SIG-M5 (cell line): ENCODE measurements at regions not wholly inside any gene's neighbourhood (a gene's known extent, or its start where the extent isn't known, plus 50 kb on each side); places are given as distances from the start of the nearest gene placed in this dataset.

Experiments used
- DNase-seq: peaks from one replicate; lab custom pipeline; 2025; lab: John Stamatoyannopoulos, UW

GRCh38 chr7:27299861-27300260, 57.3 kb downstream of the EVX1 start:
- DNase-seq, result no peak

DNA sequence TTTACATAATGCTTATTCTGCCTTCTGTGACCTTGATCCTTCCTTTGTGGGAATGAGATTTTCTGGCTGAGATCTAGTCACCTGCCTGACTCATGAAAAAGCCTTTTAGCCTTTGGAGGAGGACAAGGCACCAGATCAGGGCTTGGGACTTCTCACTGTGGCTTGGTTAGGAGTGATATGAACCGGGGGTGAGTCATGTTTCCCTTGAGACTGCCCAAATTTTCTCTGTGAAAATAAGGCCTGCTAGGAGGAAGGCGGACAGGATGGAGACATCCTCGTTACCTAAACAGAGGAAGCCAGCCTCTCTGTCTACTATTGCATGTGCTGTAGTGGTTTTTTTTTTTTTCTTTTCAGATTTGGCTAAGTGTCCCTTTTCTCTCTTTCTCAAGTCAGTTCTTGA, 57.8 kb downstream of the EVX1 start:
- DNase-seq, result no peak

DNA sequence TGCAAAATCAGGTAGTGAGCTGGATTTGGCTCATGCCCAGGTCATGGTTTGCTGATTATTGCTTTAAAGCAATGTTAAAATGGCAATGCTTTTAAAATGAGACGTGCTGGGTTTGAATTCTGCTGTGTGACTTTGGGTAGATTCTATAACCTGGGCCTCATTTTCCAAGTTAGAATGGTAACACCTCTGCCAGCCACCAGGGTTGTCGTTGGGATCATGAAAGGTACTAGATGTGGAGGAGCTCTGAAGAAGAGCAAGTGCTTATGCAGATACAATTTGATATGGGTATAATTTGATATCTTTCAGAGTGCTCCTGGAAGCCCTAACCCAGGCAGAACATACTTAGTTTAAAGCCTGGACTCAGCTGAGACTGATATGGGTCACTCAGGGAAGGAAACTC, 60.0 kb downstream of the EVX1 start:
- DNase-seq, result no peak

DNA sequence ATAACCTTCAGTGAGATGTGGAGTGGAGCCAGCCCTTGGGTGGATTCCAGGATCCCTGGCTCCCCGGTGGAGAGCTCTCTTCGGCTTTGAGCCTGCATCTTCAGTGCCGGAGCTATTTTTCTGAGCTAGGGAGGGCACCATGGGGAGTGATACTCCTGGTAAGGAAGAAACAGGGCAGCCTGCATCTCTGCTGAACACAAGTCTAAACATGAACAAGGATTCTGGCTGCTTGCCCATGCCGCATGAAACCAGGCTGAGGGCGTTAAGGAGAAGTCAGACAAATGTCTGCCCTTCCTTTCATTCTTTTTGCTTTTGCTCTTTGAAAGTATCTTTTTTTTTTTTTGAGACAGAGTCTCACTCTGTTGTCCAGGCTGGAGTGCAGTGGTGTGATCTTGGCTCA, 60.4 kb downstream of the EVX1 start:
- DNase-seq, result no peak

- DNase-seq, result no peak
Observed at GRCh38 chr7:27305854-27306253, 63.3 kb downstream of the EVX1 start.

DNA sequence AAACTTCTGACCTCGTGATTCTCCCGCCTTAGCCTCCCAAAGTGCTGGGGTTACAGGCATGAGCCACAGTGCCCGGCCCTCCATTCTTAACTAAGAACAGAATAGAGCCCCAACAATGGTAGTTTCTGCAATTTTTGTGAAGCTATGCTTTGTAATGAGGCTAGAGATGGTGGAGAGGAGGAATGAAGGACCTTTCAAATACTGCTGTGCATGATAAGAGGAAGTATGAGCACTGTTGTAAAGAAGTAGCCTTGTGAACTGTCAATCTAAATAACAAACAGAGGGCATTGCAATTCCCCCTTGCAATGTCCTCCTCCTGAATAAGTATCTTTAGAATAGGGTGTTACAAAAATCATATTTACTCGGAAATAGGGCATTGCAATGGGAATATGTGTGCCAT, 70.2 kb downstream of the EVX1 start:
- no peak for DNase-seq

DNA sequence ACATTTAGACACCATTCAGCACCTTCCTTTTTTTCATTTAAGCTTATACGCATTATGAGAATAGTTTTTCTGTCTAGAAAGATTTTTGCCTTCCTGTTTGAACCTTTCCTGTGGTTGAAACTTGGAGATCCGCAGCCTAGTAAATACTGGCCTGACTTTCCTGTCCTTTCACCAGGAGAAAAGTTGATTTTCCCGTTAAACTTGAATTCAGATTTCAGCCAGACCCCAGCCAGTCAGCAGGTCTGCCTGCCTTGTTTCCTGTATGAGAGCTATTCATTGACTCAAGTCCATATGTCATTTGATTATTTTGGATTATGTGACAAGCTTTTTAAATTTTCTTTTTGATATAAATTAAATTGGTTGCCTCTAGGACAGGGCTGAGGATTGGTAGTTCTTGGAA, 71.5 kb downstream of the EVX1 start:
- no peak for DNase-seq

- DNase-seq, result no peak
Observed at GRCh38 chr7:27315066-27315465, 72.5 kb downstream of the EVX1 start.

- no peak for DNase-seq
Observed at GRCh38 chr7:27316311-27316710, 73.7 kb downstream of the EVX1 start.

DNA sequence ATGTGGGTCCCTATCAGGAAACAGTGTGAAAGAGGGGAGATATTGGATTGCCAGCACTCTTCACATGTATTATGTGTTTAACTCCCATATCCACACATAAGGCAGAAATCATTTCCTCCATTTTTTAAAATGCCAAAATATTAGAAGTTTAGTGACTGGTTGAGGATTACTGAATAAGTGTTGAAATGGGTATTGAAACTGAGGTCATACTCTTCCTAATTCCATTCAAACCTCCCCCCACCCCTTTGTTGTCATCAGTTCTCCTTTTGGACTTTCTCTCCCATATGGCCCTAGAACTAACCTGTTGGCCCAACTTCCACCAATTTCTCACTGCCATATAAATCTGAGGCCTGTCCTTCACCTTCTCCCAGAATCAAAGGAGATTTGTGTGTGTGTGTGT, 81.6 kb downstream of the EVX1 start:
- DNase-seq, result no peak

- no peak for DNase-seq
Observed at GRCh38 chr7:27329909-27330308, 87.3 kb downstream of the EVX1 start.

GRCh38 chr7:27339478-27339877, 96.9 kb downstream of the EVX1 start:
- peak; percentile 72 for DNase-seq

DNA sequence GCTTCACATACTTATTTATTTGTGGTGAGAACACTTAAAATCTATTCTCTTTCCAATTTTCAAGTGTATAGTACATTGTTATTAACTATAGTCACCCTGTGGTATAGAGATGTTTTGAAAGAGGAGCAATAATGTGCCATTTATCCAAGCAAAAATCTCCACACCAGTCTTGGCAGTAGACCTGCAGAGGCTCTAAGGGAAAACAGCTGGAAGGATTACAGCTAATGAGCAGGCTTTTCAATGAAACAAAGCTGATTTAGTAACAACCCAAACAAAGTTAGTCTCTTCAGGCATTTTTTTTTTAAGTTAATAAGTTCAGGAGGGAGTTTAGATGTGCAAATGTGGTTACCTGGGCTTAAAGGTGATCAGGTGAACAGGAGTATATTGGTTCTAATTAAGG, 101.9 kb downstream of the EVX1 start:
- DNase-seq, result no peak

- no peak for DNase-seq
Observed at GRCh38 chr7:27345164-27345887, 102.7 kb downstream of the EVX1 start.

DNA sequence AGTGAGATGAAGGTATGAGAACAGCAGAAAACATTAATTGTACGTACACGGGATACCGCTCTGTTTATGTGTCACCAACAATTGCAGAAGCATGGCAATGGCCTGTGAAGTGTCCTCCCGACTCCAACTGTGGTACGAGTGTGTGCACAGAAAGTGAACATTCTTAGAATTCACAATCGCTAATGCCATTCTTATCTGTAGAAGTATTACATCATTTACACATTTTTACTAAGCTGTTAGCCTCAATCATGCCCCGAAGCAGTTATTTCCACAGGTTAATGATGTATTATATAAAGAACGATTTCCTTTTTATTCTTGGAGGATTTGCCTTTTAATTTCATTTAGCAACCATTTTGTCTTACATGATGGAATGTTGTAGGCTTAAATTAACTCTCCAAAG, 103.4 kb downstream of the EVX1 start:
- DNase-seq, result no peak

DNA sequence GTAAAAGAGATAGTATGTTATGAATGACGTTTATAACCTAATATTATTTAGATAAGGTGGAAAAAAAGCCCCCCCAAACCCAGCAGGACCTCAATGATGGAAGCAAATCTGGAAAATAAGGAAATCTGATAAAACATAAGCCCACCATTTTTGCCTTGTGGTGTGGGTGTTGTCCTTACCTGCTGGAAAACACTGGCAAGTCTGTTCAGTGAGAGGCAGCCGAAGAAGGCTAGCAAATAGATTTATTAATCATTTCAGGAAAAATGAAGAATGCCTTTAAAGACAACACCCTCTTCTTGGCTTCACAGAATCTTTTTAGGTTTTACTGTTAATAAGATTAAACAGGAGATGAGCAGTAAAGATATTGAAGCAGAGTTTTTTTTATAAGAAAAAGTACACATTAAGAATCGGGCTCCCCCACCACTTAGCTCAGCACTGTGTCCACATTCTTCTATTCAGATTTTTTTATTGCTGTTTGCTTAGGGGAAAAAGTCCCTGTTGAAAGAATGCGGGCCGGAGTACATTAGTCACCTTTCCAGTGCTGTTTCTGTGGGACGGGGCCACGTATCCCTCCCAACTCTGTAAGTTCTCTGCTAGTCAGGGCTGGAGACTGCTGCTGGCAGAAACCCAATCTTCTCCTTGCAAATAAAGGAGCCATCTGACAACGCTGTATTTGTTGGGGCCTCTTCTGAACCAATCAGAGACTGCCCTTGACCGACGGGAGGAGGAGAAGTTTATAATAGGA, 104.1 kb downstream of the EVX1 start:
- DNase-seq, result no peak

DNA sequence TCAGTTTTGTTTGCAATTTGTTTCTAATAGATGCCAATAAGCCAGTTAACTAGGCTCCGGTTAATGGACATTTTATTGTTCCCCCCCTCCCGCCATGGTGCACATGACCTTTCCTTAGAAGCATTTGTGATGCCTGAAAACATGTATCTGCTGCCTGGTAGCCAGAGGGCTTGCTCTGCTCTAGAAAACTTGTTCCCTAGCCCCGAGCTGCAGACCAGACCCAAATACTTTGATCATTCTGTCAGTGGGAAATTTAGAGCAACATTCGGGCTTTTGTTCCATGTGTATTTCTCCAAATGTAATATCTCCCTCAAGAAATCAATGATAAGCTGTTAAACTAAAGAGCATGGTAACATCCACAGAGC, 104.7 kb downstream of the EVX1 start:
- no peak for DNase-seq

- no peak for DNase-seq
Observed at GRCh38 chr7:27349621-27350020, 107.0 kb downstream of the EVX1 start.

DNA sequence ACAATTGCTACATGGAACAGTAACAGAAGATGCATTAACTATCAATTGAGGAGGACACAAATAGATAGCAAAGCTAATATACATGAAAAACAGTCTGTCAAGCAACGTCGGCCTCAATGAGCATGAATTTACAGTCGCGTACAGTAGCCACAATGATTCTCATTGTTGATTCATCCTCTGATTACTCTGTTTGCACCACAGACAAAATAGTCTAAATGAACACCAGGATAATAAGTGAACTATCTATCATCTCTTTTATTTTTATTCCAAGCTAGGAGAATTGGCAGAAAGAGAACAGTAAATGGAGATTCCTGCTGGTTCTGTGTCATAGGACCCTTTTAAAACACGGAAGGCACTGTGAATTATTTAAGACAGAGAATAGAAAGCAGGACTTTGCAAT, 108.5 kb downstream of the EVX1 start:
- DNase-seq, result no peak

GRCh38 chr7:27351786-27352185, 109.2 kb downstream of the EVX1 start:
- no peak for DNase-seq

DNA sequence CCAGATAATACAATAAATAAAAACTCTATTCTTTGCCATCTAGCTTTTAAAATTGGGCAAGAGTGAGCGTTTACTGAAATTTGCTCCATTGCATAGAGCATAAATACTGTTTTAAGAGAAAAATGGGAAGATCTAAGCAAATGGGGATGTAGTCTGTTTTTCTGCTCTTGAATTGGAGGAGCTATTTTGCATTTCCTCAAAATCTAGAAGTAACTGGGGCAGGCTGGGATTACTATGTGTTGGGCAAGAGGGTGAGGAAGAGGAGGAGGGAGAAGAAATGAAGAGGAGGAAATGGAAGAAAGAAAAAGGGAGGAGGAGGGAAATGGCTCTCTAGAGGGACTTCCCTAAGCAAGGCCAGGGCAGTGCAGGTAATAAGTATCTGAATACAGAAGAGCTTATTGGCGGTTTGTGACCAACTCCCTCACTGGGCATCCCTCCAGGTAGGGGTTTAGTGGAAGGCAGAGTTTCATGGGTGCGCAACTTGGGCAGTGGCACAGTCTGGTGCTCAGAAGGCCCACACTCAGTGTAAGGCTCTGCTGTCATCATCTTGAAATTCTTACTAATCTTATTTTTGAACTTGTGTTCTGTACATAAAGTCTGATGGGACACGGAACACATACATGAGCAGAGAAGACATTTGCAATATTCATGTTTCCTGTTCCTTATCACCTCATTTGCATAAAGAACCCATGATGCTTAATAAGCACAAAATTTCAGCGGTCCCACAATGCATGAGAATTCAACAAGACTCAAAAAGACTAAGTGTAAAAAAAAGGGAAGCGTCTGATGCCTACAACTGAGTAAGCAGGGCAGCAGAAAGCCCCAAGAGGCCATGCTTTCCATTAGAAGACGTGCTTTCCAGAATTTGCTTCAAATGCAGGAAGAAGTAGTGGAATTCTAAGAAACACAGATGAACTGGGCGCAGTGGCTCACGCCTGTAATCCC, 116.9 kb downstream of the EVX1 start:
- no peak for DNase-seq

- DNase-seq, result no peak
Observed at GRCh38 chr7:27361522-27361921, 118.9 kb downstream of the EVX1 start.

DNA sequence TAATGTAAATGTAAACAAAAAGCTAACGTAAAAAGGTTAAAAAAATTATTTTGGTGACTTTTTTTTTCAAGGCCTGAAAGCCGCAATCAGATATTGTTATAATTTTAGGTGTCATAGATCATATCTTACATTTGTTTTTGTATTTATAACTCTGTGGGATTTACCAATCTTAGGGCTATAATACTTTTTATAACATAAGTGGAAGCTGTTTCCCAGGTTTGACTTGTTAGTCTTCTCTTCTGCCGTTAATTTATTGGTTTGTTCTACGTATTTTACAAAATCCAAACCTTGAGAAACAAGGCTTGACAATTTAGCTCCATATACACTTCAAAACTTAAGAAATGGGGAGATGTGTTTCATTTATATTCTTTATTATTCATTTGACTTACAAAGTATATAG, 119.4 kb downstream of the EVX1 start:
- DNase-seq, result no peak
